ENCODE measurements at regions not wholly inside any gene's neighbourhood (a gene's known extent, or its start where the extent isn't known, plus 50 kb on each side); places are given as distances from the start of the nearest gene placed in this dataset.

- no peak overlapping the region for H3K4me3 ChIP-seq (replicated peaks in 1 of 2; ENCODE audit: low read depth in 1 of 2, low read length in 2 of 2)
- no peak overlapping the region for H3K9ac ChIP-seq (ENCODE audit: low read length)
- H4K20me1 ChIP-seq (ENCODE audit: insufficient read depth): no peaks in the 10 kb centered on the region
- intact Hi-C loops (cut with micrococcal nuclease): no loop called here
- no peak for ATAC-seq
- H3K36me3 ChIP-seq (ENCODE audit: control insufficient read depth in 1 of 2, insufficient read depth in 2 of 2, low read length in 2 of 2): no peaks in the 10 kb centered on the region
- TF ChIP-seq TCF7L2 (IDR thresholded peaks at IDR 0.05; ENCODE audit: borderline replicate concordance, extremely low read depth, insufficient read depth, insufficient read length) (no peak), POLR2AphosphoS5 (IDR thresholded peaks at IDR 0.05; ENCODE audit: low read depth, low read length) (no peak), RAD21 (IDR thresholded peaks at IDR 0.05; ENCODE audit: low read depth) (no peak), ATF3 (IDR thresholded peaks at IDR 0.05) (no peak), REST (IDR thresholded peaks at IDR 0.05; ENCODE audit: low read depth) (no peak), ZBTB33 (IDR thresholded peaks at IDR 0.05; ENCODE audit: extremely low read depth, insufficient replicate concordance, low read length) (no peak), ELF1 (IDR thresholded peaks at IDR 0.05; ENCODE audit: borderline replicate concordance, low read depth) (no peak), EZH2 (IDR thresholded peaks at IDR 0.05) (no peak), FOSL1 (IDR thresholded peaks at IDR 0.05; ENCODE audit: low read depth) (no peak), ZNF274 (IDR thresholded peaks at IDR 0.05; ENCODE audit: low read depth, low read length) (no peak), SP1 (IDR thresholded peaks at IDR 0.05; ENCODE audit: low read depth) (no peak), SRF (IDR thresholded peaks at IDR 0.05; ENCODE audit: low read depth) (no peak), EZH2phosphoT487 (IDR thresholded peaks at IDR 0.05; ENCODE audit: borderline replicate concordance) (no peak), CBX3 (IDR thresholded peaks at IDR 0.05; ENCODE audit: low read depth) (no peak), YY1 (IDR thresholded peaks at IDR 0.05; ENCODE audit: extremely low read depth, insufficient replicate concordance, low read depth, low read length) (no peak)
- POLR2A ChIA-PET: no interaction called here
- H3K4me2 ChIP-seq (ENCODE audit: low read length): no peak overlapping the region
- no peaks in the 10 kb centered on the region for H3K79me2 ChIP-seq (ENCODE audit: insufficient read depth, low read length)
- BruUV-seq (replicated peaks): no TSS peak
- H3K4me1 ChIP-seq (ENCODE audit: control insufficient read depth in 1 of 2, insufficient read depth in 2 of 2, low read length in 2 of 2): no peaks in the 10 kb centered on the region
- no peak overlapping the region for H3K27ac ChIP-seq (ENCODE audit: low read depth, low read length)
- no peak overlapping the region for H2AFZ ChIP-seq (ENCODE audit: low read depth, low read length, poor library complexity, severe bottlenecking)
- RAD21 ChIA-PET (ENCODE audit: low non-redundant PET in 1 of 2, low total read pairs in 2 of 2, uncharacterized antibody in 2 of 2, unreplicated experiment in 2 of 2): no interaction called here
- CTCF ChIA-PET: no interaction called here
- H3K9me3 ChIP-seq (ENCODE audit: control insufficient read depth in 1 of 2, insufficient read depth in 1 of 2, low read depth in 1 of 2, low read length in 2 of 2): no peaks in the 10 kb centered on the region
- no peak for DNase-seq (ENCODE audit: low read depth, low spot score)
- H3K9me2 ChIP-seq (ENCODE audit: insufficient read depth): no peaks in the 10 kb centered on the region
- H3K27me3 ChIP-seq (ENCODE audit: insufficient read depth, low read length): no peaks in the 10 kb centered on the region
Observed at GRCh38 chr7:41785265-41785664, 82.4 kb upstream of the INHBA start.
